Islet precursor cell (in vitro differentiated cells): ENCODE measurements at regions not wholly inside any gene's neighbourhood (a gene's known extent, or its start where the extent isn't known, plus 50 kb on each side); places are given as distances from the start of the nearest gene placed in this dataset.
"Not testable (repeated sequence)": the region's sequence is repeated elsewhere in the genome, so short reads cannot be mapped to it uniquely, and the experiment has no call there.

Source experiments
- DNase-seq: peaks from one replicate; pipeline ENCODE4 v3.0.0-alpha.2; 2018

DNA sequence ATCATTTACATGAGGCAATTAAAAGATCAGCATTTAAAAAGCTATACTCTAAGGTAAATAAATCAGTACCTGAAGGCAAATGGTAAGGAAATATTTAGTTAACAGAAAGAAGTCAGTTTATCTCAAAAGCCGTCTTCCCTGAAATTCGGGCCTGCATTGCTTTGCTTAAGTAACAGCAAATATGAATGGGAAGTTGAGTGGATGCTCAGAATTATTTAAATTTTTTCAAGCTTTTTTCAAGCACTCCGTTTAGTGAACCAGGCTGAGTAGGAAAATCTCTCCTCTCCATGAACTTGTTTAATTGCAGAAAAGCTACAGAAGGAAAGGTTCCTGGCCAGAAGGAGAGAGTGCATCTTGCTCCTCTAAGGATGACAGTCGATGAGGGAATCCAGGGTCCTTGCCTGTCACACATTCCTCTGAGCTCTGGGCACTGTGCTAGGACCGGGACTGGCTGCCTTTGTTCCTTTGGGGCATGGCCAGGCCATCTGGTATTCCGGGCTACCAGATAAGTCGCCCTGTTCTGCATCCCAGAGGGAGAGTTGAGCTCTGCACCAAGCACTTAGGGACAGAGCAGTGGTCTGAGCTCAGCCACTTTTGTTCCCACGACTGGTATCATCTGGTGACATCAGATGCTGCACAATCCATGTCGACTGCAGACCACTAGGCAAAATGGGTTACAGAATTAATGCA is 77.6 kb downstream of the RIN2 start:
- DNase-seq, result peak; percentile 97

GRCh38 chr20:19838468-19838867 is 80.4 kb downstream of the RIN2 start:
- no peak for DNase-seq

DNA sequence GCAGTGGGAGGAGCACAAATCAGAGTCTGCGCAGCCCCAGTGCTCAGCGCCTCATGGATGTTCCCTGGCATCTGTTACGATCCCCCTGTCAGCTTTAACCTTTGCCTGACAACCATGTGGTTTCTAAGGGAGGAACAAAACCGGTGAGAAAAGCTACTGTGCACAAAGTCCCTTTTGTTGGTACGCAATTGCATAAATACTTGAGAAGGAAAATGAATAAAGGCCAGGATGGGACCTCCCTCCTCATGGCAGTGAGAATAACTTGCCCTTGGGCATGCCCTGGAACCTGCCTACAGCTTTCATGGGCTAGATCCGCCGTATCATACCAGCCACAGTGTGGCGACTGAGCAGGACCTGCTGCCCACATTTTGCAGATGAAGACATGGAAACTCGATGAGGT is 81.0 kb downstream of the RIN2 start:
- no peak for DNase-seq

DNA sequence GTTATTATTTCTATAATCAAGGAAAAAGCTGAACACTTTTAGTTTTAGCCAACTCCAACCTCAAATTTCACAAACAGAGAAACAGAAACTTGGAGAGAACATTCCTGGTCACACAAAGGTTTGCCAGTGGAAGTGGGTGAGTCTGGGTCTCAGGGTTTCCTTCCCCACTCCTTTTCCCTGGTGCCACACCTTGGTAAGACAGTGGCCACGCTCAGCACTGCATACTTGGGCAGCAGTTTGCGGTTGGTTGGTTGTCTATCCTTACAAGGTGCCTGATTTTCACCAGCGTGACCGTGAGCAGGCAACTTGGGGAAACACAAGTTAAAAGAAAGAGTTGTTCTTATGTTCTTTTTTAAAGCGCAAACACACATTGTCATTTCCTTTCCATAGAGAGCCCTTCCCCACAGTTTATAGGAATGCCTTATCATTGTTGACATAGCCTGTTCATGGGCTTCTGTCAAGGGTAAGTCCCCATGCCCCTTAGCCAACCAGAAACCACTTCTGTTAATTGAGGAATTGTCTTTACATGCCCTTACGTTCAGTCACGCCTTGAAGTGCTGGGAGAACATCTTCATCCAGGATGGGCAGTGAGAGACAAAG is 82.2 kb downstream of the RIN2 start:
- DNase-seq, result no peak

DNA sequence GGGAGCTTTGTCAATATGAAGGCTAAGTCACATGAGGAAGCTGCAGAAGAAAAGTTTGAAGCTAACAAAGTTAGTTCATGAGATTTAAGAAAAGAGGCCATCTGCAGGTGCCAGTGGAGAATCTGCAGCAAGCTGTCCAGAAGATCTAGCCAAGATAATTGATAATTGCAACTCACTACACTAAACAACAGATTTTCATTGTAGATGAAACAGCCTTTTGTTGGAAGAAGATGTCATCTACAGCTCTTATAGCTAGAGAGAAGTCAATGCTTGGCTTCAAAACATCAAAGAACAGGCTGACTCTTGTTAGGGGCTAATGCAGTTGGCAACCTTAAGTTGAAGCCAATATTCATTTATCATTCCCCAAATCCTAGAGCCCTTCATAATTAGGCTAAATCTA is 83.7 kb downstream of the RIN2 start:
- no peak for DNase-seq

DNA sequence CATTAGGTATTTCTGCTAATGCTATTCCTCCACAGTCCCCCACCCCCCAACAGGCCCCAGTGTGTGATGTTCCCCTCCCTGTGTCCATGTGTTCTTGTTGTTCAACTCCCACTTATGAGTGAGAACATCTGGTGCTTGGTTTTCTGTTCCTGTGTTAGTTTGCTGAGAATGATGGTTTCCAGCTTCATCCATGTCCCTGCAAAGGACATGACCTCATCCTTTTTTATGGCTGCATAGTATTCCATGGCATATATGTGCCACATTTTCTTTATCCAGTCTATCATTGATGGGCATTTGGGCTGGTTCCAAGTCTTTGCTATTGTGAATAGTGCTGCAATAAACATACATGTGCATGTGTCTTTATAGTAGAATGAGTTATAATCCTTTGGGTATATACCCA is 86.8 kb downstream of the RIN2 start:
- DNase-seq, result not testable (repeated sequence)

DNA sequence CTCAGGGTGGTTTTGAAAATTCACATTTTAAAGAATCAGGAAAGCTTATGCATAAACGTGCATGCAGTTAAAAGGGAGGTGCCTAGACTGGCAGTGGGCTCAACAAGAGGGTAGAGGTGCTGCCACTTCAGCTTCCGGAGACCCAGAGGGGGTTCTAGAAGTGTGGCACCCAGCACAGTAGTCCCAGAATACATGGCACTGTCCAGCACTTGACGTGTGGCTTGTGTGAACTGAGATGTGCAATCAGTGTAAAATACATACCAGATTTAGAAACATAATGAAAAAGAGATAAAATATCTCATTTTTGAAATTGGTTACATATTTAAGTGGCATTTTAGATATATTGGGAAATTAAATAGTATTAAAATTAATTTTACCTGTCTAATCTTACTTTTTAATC is 89.3 kb downstream of the RIN2 start:
- DNase-seq, result no peak

GRCh38 chr20:19849341-19850197 is 91.5 kb downstream of the RIN2 start:
- DNase-seq, result no peak

DNA sequence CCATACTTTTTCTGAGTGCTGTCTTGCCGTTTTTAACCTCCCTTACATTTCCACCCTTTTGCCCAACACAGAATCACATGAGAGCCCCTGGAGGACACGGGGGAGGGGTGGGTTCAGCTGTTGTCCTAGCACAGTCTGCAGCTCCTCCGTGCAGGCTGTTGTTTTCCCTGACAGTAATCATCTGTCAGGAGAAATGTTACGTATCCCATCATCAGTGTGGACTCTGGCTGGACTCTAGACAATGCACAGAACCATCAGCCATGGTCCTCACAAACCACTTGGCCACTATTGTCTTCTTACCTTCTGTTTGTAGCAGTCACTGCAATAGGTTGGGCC is 92.1 kb downstream of the RIN2 start:
- peak; percentile 64 for DNase-seq

DNA sequence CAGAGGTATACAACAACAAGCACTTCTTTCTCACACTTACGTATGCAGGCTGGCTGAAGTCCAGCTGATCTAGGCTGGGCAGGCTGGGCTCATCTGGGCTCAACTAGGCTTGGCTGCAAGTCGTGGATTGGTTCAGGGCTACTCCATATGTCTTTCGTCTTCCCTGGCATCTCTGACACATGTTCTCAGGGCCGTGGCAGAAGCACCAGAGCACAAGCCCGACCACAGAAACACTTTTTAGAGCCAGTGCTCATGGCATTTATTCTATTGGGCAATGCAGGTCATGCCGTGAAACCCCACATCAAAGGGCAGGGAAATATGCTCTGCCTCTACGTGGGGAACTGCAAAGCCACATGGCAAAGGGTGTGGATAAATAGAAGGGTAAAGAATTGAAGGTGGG is 93.8 kb downstream of the RIN2 start:
- DNase-seq, result no peak

- no peak for DNase-seq
These were observed 97.4 kb downstream of the RIN2 start for GRCh38 chr20:19855416-19855815.

DNA sequence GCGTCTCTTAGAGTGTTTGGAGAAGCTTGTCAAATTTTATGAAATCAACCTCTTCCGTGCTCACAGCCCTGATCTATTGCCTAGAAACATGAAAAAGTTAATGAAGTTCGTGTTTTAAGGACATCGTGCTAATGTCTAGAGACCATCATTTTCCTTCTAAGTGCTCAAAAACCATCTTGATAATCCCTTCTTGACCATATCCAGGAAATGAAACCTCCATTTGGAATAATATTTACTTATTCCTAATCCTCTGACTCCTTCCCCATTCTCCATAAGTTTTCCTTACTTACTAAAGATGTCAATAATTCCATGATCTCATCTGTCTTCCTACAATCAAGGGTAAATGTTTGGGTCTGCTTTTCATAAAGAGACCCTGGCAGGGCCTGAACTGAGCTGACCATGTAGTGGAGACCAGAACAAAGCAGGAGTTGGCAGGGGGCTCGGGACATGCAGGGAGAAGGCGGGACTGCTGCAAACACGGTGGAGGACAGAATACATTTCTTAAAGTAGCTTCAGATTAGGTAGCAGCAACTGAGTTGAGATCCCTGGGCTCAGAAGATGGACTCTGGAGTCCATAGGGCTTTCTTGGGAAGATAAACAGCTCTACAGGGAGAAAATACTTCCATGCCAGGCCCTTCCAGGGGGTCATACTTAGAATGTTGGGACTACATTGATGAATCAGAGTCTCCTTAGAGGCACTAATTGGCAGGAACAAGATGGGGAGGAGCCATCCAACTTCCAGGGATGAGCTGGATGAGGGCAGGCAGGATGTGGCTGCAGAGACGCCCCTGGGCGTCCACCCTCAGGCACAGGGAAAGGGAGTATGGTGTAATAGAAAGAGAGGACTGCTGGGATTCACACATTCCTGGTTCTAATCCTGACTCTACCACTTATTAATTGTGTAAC is 100.7 kb downstream of the RIN2 start:
- no peak for DNase-seq

DNA sequence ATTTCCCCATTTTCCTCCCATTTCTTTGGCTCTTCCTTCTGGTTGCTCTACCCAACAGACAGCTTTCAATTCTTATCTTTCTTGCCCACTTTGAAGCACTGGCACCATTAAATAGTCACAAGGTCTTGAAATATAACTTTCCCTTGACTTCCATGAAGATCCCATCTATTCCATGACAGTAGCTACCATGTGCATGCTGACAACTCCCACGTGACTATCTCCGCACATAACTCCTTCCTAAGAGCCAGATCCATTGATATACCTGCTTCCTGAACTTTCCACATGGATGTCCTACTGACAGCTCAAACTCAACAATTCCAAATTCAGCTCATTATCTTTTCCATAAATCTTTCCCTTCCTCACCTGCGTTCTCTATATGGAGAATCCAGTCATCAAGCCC is 101.4 kb downstream of the RIN2 start:
- DNase-seq, result no peak

DNA sequence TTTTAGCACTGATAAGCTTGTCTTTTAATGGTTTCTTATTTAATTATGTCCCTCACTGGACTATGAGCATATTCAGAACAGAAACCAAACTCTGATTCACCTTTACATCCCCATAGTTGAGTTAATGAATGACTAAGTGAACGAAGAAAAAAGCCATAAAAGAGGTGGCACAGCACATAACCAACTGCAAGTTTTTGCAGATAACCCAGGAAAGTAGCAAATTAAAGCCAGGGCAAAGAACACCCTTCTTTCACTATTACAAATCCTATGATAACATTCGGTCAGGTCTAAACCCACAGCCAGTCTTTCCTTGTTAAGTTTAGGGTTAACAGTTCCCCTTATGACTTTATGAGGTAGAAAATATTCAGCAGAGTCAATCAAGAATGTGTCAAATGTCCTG is 102.7 kb downstream of the RIN2 start:
- DNase-seq, result no peak

- no peak for DNase-seq
These were observed 103.2 kb downstream of the RIN2 start for GRCh38 chr20:19861147-19861759.

- DNase-seq, result no peak
These were observed 106.1 kb downstream of the RIN2 start for GRCh38 chr20:19864130-19864529.

- no peak for DNase-seq
These were observed 108.0 kb downstream of the RIN2 start for GRCh38 chr20:19866070-19866469.

DNA sequence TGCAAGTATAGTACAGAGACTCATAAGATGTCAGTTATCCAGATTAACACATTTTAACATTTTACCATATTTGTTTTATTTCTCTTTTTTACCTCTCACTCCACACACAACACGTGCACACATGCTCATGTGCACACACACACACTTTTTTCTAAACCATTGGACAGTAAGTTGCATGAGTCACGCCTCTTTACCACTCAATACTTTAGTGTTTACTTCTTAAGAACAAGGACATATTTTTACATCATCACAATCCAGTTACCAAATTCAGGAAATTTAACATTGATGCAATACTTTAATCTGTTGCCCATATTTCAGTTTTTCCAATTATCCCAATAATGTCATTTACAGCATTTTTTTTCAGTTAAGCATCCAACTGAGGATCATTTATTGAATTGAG is 109.0 kb downstream of the RIN2 start:
- no peak for DNase-seq

GRCh38 chr20:19867940-19868371 is 109.9 kb downstream of the RIN2 start:
- no peak for DNase-seq

GRCh38 chr20:19868441-19868840 is 110.4 kb downstream of the RIN2 start:
- DNase-seq, result no peak

DNA sequence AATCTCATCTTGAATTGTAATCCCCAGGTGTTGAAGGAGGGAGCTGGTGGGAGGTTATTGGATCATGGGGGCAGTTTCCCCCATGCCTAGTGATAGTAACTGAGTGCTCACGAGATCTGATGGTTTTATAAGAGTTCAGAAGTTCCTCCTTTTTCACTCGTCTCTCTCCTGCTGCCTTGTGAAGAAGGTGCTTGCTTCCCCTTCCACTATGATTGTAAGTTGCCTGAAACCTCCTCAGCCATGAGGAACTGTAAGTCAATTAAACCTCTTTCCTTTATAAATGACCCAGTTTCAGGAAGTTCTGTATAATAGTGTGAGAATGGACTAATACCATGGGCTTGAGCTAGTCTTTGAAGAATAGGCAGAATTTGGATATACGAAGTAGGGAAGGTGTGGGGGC is 113.9 kb downstream of the RIN2 start:
- no peak for DNase-seq

- DNase-seq, result no peak
These were observed 116.1 kb downstream of the RIN2 start for GRCh38 chr20:19874040-19874727.
